ENCODE measurements at regions not wholly inside any gene's neighbourhood (a gene's known extent, or its start where the extent isn't known, plus 50 kb on each side); places are given as distances from the start of the nearest gene placed in this dataset. TPM values are rescaled to one million over a fixed set of nuclear protein-coding genes. Genes with fewer than 3 reads are reported as not detected.

DNA sequence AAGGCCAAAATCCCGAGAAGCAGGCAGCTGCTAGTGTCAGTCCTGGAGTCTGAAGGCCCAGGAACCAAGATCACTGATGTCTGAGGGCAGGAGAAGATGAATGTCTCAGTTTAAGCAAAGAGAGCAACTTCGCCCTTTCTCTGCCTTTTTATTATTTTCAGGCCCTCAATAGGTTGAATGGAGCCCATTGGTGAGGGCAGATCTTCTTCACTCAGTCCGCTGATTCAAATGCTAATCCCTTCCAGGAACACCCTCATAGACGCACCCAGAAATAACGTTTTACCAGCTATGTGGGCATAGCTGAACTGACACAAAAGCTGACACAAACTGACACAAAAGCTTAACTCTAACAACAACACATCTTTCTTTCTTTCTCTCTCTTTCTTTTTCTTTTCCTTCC is 78.0 kb upstream of the KCNJ3 start:
- no peak overlapping the region for H3K4me3 ChIP-seq (ENCODE audit: low read depth, low read length)
- DNase-seq (ENCODE audit: low read depth): no peak
- TF ChIP-seq, protein P1, sequence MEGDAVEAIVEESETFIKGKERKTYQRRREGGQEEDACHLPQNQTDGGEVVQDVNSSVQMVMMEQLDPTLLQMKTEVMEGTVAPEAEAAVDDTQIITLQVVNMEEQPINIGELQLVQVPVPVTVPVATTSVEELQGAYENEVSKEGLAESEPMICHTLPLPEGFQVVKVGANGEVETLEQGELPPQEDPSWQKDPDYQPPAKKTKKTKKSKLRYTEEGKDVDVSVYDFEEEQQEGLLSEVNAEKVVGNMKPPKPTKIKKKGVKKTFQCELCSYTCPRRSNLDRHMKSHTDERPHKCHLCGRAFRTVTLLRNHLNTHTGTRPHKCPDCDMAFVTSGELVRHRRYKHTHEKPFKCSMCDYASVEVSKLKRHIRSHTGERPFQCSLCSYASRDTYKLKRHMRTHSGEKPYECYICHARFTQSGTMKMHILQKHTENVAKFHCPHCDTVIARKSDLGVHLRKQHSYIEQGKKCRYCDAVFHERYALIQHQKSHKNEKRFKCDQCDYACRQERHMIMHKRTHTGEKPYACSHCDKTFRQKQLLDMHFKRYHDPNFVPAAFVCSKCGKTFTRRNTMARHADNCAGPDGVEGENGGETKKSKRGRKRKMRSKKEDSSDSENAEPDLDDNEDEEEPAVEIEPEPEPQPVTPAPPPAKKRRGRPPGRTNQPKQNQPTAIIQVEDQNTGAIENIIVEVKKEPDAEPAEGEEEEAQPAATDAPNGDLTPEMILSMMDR (IDR thresholded peaks at IDR 0.05; ENCODE audit: insufficient read depth, low read length): no peak

DNA sequence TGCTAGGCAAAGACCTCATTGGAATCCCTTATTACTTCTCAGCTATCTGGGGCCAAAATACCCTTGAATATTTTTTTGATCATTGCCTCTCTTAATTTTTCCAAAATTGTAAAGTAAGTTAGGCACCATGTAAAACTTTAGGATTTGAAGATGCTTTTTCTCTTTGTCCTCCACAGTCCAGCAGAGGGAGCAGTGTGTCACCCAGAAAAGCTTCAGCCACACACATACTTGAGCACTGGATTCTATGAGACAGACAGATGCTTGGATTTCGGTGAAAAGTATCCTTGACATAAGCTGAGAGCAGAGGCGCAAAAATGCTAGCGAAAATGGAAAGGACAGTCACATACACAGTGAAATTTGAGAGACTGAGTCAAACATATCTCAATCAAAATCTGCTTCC is 74.7 kb upstream of the KCNJ3 start:
- H3K4me3 ChIP-seq (ENCODE audit: low read depth, low read length): no peak overlapping the region
- TF ChIP-seq, protein P1 (IDR thresholded peaks at IDR 0.05; ENCODE audit: insufficient read depth, low read length): peak; percentile 27
- peak; percentile 6 for DNase-seq (ENCODE audit: low read depth)

DNA sequence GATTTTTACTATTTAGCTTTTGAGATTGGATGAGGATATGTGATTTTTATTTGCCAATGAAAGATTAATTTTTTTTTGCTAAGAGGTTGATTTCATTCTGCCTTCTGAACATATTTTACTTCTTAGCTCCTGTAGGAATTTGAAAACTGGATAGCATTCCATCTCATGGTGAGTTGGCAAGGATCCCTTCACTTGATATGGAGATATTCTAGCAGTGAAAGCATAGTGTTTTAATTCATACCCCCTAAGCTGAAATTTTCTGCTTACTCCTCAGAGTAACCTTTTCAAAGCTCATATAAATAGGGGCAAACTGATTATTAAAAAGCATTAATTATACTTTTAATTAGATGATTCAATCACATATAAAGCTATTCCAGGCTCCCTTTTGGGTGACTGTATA is 61.0 kb upstream of the KCNJ3 start:
- no peak for DNase-seq (ENCODE audit: low read depth)
- TF ChIP-seq, protein P1 (IDR thresholded peaks at IDR 0.05; ENCODE audit: insufficient read depth, low read length): no peak
- no peak overlapping the region for H3K4me3 ChIP-seq (ENCODE audit: low read depth, low read length)

DNA sequence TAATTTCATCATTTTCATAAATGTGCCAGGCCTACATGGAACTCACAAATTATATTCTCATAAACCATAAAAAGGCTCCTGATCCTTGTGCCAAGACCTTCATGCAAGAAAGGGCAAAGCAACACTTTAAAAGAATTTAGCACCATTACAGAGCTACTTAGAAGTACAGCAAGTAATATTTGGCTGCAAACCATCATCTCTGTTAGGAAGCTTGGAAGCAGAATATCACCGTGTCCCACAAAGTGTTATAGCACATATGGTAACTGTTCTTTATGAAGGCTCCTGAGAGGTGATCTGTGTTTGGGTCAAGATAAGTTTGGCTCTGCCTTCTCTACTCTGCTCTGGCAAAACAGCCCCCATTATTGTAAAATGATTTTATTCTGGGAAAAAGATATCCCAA is 59.7 kb upstream of the KCNJ3 start:
- no peak overlapping the region for H3K4me3 ChIP-seq (ENCODE audit: low read depth, low read length)
- DNase-seq (ENCODE audit: low read depth): no peak
- TF ChIP-seq, protein P1 (IDR thresholded peaks at IDR 0.05; ENCODE audit: insufficient read depth, low read length): no peak

GRCh38 chr2:154640000-154640399 is 58.5 kb upstream of the KCNJ3 start:
- H3K4me3 ChIP-seq (ENCODE audit: low read depth, low read length): no peak overlapping the region
- TF ChIP-seq, protein P1 (IDR thresholded peaks at IDR 0.05; ENCODE audit: insufficient read depth, low read length): no peak
- DNase-seq (ENCODE audit: low read depth): no peak

Small RNAs in the stretch of these regions (small RNA-seq; reads per million reads assigned to genes)
- gene RNA5SP107: not detected

Measured in fibroblast of the aortic adventitia (primary cell).